ENCODE measurements at regions not wholly inside any gene's neighbourhood (a gene's known extent, or its start where the extent isn't known, plus 50 kb on each side); places are given as distances from the start of the nearest gene placed in this dataset.

DNA sequence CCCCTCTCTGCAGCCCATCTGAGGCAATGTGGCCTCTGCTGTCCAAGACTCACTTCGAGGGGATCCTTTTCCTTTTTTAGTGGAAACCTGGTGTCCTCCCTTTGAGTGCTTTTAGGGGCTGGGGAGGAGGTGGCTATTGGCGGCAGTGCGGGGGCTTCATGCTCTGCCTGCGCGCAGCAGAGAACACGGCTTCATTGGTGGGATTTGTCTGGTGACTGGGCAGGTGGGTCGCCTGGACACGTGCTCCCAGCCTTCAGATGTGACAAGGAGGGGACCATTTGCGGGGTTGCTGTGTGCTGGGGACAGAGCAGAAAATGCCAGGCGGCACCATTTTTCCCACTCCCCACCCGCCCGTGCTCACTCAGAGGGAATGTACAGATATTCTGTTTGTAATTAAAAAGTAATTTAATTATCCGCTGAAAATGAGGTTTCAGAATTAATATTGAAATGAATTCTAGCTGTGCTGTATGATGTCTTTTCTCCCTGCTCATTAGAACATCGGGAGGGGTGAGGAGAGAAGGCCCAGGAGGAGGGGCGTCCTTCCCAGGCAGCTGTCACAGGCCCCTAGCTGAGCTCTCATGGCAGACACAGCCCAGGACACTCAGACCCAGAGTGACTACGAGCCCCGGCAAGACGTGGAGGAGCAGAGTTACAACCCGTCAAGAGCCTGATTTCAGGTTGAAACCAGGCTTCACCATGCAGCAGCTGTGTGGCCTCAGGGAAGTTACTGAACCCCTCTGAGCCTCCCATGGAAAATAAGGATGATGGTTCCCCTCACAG is 417.2 kb upstream of the SULF2 start:
- Histone ChIP-seq H3K4me1 (ENCODE audit: control insufficient read depth, insufficient read depth, low read length) (peaks cover 5% of the 10 kb centered on the region), H3K27ac (ENCODE audit: low read depth, low read length) (no peak overlapping the region), H3K27me3 (ENCODE audit: control insufficient read depth, insufficient read depth, low read length, poor library complexity, severe bottlenecking) (no peaks in the 10 kb centered on the region), H3K4me3 (ENCODE audit: low read length) (no peak overlapping the region), H3K36me3 (ENCODE audit: control insufficient read depth, insufficient read depth, low read length) (no peaks in the 10 kb centered on the region), H3K9me3 (ENCODE audit: control insufficient read depth, low read length) (peaks cover 8% of the 10 kb centered on the region), H3K9ac (ENCODE audit: extremely low read depth, low read length, poor library complexity, severe bottlenecking) (no peak overlapping the region)
- H3K27me3 Mint-ChIP-seq (ENCODE audit: insufficient read depth), result no peaks in the 10 kb centered on the region
- 86 to 93% methylated on average over 9 to 18 of the region's 19 CpGs for WGBS, 2 experiments (ENCODE audit: insufficient coverage in 1 of 2, insufficient read length in 1 of 2)
- H3K4me3 Mint-ChIP-seq, result no peak overlapping the region
- peaks cover 2% of the 10 kb centered on the region for H3K9me3 Mint-ChIP-seq
- H3K36me3 Mint-ChIP-seq (ENCODE audit: low read depth), result no peaks in the 10 kb centered on the region
- no peak for TF ChIP-seq CTCF (conservative IDR thresholded peaks at IDR 0.05)
- no peak overlapping the region for H3K27ac Mint-ChIP-seq
- DNase-seq, result no peak
- H3K4me1 Mint-ChIP-seq, result peaks cover 21% of the 10 kb centered on the region

GRCh38 chr20:48201885-48202284 is 416.6 kb upstream of the SULF2 start:
- WGBS, 2 experiments (ENCODE audit: insufficient coverage in 1 of 2, insufficient read length in 1 of 2), result 87% methylated on average over 5 of the region's 5 CpGs; no CpG with 5 or more reads in 1 of the 2 experiments

GRCh38 chr20:48201188-48201587 is 415.9 kb upstream of the SULF2 start:
- 83 to 85% methylated on average over 6 to 8 of the region's 8 CpGs for WGBS, 2 experiments (ENCODE audit: insufficient coverage in 1 of 2, insufficient read length in 1 of 2)
- no peak overlapping the region for H3K27ac Mint-ChIP-seq

More at GRCh38 chr20:48201885-48202284, 416.6 kb upstream of the SULF2 start:
- peaks cover 8% of the 10 kb centered on the region for H3K9me3 ChIP-seq (ENCODE audit: control insufficient read depth, low read length)
- Mint-ChIP-seq H3K4me1 (peaks cover 23% of the 10 kb centered on the region), H3K9me3 (peaks cover 2% of the 10 kb centered on the region), H3K4me3 (no peak overlapping the region), H3K36me3 (ENCODE audit: low read depth) (no peaks in the 10 kb centered on the region), H3K27ac (no peak overlapping the region), H3K27me3 (ENCODE audit: insufficient read depth) (no peaks in the 10 kb centered on the region)
- H3K4me3 ChIP-seq (ENCODE audit: low read length), result no peak overlapping the region
- DNase-seq, result no peak
- no peaks in the 10 kb centered on the region for H3K27me3 ChIP-seq (ENCODE audit: control insufficient read depth, insufficient read depth, low read length, poor library complexity, severe bottlenecking)
- peaks cover 7% of the 10 kb centered on the region for H3K4me1 ChIP-seq (ENCODE audit: control insufficient read depth, insufficient read depth, low read length)
- no peaks in the 10 kb centered on the region for H3K36me3 ChIP-seq (ENCODE audit: control insufficient read depth, insufficient read depth, low read length)
- no peak for TF ChIP-seq CTCF (conservative IDR thresholded peaks at IDR 0.05)
- no peak overlapping the region for H3K9ac ChIP-seq (ENCODE audit: extremely low read depth, low read length, poor library complexity, severe bottlenecking)
- H3K27ac ChIP-seq (ENCODE audit: low read depth, low read length), result no peak overlapping the region

More at GRCh38 chr20:48201188-48201587, 415.9 kb upstream of the SULF2 start:
- DNase-seq, result no peak
- peaks cover 23% of the 10 kb centered on the region for H3K4me1 Mint-ChIP-seq
- no peak overlapping the region for H3K4me3 Mint-ChIP-seq
- Histone ChIP-seq H3K9ac (ENCODE audit: extremely low read depth, low read length, poor library complexity, severe bottlenecking) (no peak overlapping the region), H3K27me3 (ENCODE audit: control insufficient read depth, insufficient read depth, low read length, poor library complexity, severe bottlenecking) (no peaks in the 10 kb centered on the region), H3K36me3 (ENCODE audit: control insufficient read depth, insufficient read depth, low read length) (no peaks in the 10 kb centered on the region), H3K4me3 (ENCODE audit: low read length) (no peak overlapping the region), H3K27ac (ENCODE audit: low read depth, low read length) (no peak overlapping the region), H3K9me3 (ENCODE audit: control insufficient read depth, low read length) (peaks cover 8% of the 10 kb centered on the region), H3K4me1 (ENCODE audit: control insufficient read depth, insufficient read depth, low read length) (peaks cover 11% of the 10 kb centered on the region)
- H3K9me3 Mint-ChIP-seq, result peaks cover 2% of the 10 kb centered on the region
- no peaks in the 10 kb centered on the region for H3K27me3 Mint-ChIP-seq (ENCODE audit: insufficient read depth)
- no peak for TF ChIP-seq CTCF (conservative IDR thresholded peaks at IDR 0.05)
- no peaks in the 10 kb centered on the region for H3K36me3 Mint-ChIP-seq (ENCODE audit: low read depth)
